GM23338 (cell line): ENCODE measurements at regions not wholly inside any gene's neighbourhood (a gene's known extent, or its start where the extent isn't known, plus 50 kb on each side); places are given as distances from the start of the nearest gene placed in this dataset.

Source experiments
- ATAC-seq: fragments of 200-7000 bp; cut with Tn5 transposase; 3 replicates; pipeline ENCODE4 v1.9.1; 2020
- DNase-seq: peaks from one replicate; pipeline ENCODE4 v3.0.0-alpha.2; 2015; ENCODE audit warnings: low spot score
- H2AFZ ChIP-seq: fragments of 200-600 bp; sonication (generic); 2 replicates; pipeline ENCODE4 v1.8.0; 2016; ENCODE audit warnings: antibody characterized with exemption, mild to moderate bottlenecking, moderate library complexity
- H3F3A ChIP-seq: fragments of 200-600 bp; sonication (generic); replicated peaks from 2 replicates; pipeline ENCODE4 v1.8.0; 2017; ENCODE audit warnings: antibody characterized with exemption, mixed run types, low read depth
- H3K27ac ChIP-seq: fragments of 200-600 bp; sonication (generic); 2 replicates; pipeline ENCODE4 v1.6.1; 2016; ENCODE audit warnings: low read depth
- H3K27me3 ChIP-seq: fragments of 200-600 bp; sonication (generic); 2 replicates; pipeline ENCODE4 v1.8.0; 2016; ENCODE audit warnings: mild to moderate bottlenecking, mixed run types, moderate library complexity; ENCODE audit not compliant: insufficient read depth
- H3K36me3 ChIP-seq: fragments of 200-600 bp; sonication (generic); 2 replicates; pipeline ENCODE4 v1.8.0; 2016; ENCODE audit warnings: mild to moderate bottlenecking; ENCODE audit not compliant: insufficient read depth
- H3K4me1 ChIP-seq: fragments of 200-600 bp; sonication (generic); 2 replicates; pipeline ENCODE4 v1.8.0; 2016; ENCODE audit warnings: mild to moderate bottlenecking, moderate library complexity; ENCODE audit not compliant: insufficient read depth
- H3K4me2 ChIP-seq: fragments of 200-600 bp; sonication (generic); 2 replicates; pipeline ENCODE4 v1.7.1; 2017; ENCODE audit warnings: mixed run types
- H3K4me3 ChIP-seq: fragments of 200-600 bp; sonication (generic); 2 replicates; pipeline ENCODE4 v1.6.1; 2016; ENCODE audit warnings: mixed run types
- H3K79me2 ChIP-seq: fragments of 200-600 bp; sonication (generic); replicated peaks from 2 replicates; pipeline ENCODE4 v1.8.0; 2017; ENCODE audit warnings: mild to moderate bottlenecking; ENCODE audit not compliant: insufficient read depth
- H3K9me2 ChIP-seq: fragments of 200-600 bp; sonication (generic); 2 replicates; pipeline ENCODE4 v1.8.0; 2017; ENCODE audit not compliant: insufficient read depth
- H4K20me1 ChIP-seq: fragments of 200-600 bp; sonication (generic); replicated peaks from 2 replicates; pipeline ENCODE4 v1.8.0; 2017; ENCODE audit warnings: mild to moderate bottlenecking; ENCODE audit not compliant: insufficient read depth
- H3K27ac Mint-ChIP-seq: 2 replicates; pipeline ENCODE4 v1.8.0; 2020; ENCODE audit warnings: inconsistent platforms, mild to moderate bottlenecking, moderate library complexity, mixed read lengths
- H3K27me3 Mint-ChIP-seq: 3 replicates; pipeline ENCODE4 v1.8.0; 2022; ENCODE audit warnings: low read depth, mild to moderate bottlenecking, moderate library complexity, mixed read lengths, inconsistent platforms; ENCODE audit not compliant: insufficient read depth, poor library complexity
- H3K36me3 Mint-ChIP-seq: 3 replicates; pipeline ENCODE4 v1.8.0; 2021; ENCODE audit warnings: low read depth, mild to moderate bottlenecking, inconsistent platforms, moderate library complexity, mixed read lengths
- H3K4me1 Mint-ChIP-seq: 3 replicates; pipeline ENCODE4 v1.8.0; 2020; ENCODE audit warnings: mild to moderate bottlenecking, inconsistent platforms, mixed read lengths
- H3K4me3 Mint-ChIP-seq: 3 replicates; pipeline ENCODE4 v1.8.0; 2021; ENCODE audit warnings: moderate library complexity, mild to moderate bottlenecking, inconsistent platforms, mixed read lengths
- H3K9me3 Mint-ChIP-seq: 3 replicates; pipeline ENCODE4 v1.8.0; 2020; ENCODE audit warnings: moderate library complexity, mild to moderate bottlenecking, inconsistent platforms, mixed read lengths
- CTCF ChIP-seq, 2 experiments: fragments of 200-600 bp in 1 of 2; sonication (generic) in 1 of 2; conservative IDR thresholded peaks; 2 replicates each; pipeline versions ENCODE4 v1.5.1 to v1.6.1; 2016 to 2017; ENCODE audit warnings: antibody characterized with exemption in 2 of 2, low read depth in 2 of 2, mild to moderate bottlenecking in 2 of 2, moderate library complexity in 1 of 2
- ETS1 ChIP-seq: IDR thresholded peaks from 2 replicates; pipeline ENCODE4 v1.6.1; 2016; ENCODE audit warnings: antibody characterized with exemption
- JUNB ChIP-seq: IDR thresholded peaks from one replicate; pipeline ENCODE4 v1.6.1; 2016; ENCODE audit warnings: antibody characterized with exemption; ENCODE audit not compliant: unreplicated experiment
- NANOG ChIP-seq: IDR thresholded peaks from 2 replicates; pipeline ENCODE4 v1.6.1; 2016; ENCODE audit warnings: antibody characterized with exemption, borderline replicate concordance
- REST ChIP-seq: IDR thresholded peaks from one replicate; pipeline ENCODE4 v1.6.1; 2018; ENCODE audit warnings: antibody characterized with exemption; ENCODE audit not compliant: unreplicated experiment
- ZNF114 ChIP-seq: fragments of 250-450 bp; sonication (Bioruptor Pico); IDR thresholded peaks from 2 replicates; pipeline ENCODE4 v1.5.0; 2020; ENCODE audit warnings: mild to moderate bottlenecking, moderate library complexity
- ZNF462 ChIP-seq: fragments of 250-450 bp; sonication (Bioruptor Pico); IDR thresholded peaks from 2 replicates; pipeline ENCODE4 v1.5.0; 2020; ENCODE audit warnings: mild to moderate bottlenecking, moderate library complexity

GRCh38 chr1:87450136-87450535, 121.5 kb downstream of the LMO4 start:
- Histone ChIP-seq H3K27ac (no peak overlapping the region), H3K4me3 (no peak overlapping the region), H3K9me2 (peaks cover 3% of the 10 kb centered on the region; the same call in 1 of the 2 replicates), H3K4me2 (no peak overlapping the region), H2AFZ (no peak overlapping the region), H3K4me1 (peaks cover 24% of the 10 kb centered on the region), H3K36me3 (peaks cover 6% of the 10 kb centered on the region; the same call in 1 of the 2 replicates), H4K20me1 (no peaks in the 10 kb centered on the region), H3K27me3 (no peaks in the 10 kb centered on the region), H3K79me2 (no peaks in the 10 kb centered on the region), H3F3A (no peaks in the 10 kb centered on the region)
- no peaks in the 10 kb centered on the region for H3K27me3 Mint-ChIP-seq
- H3K9me3 Mint-ChIP-seq: peaks cover 18% of the 10 kb centered on the region
- DNase-seq: no peak
- TF ChIP-seq CTCF (conservative IDR thresholded peaks at IDR 0.05; ENCODE audit: low read depth in 2 of 2): no peak
- no peak for TF ChIP-seq REST
- TF ChIP-seq NANOG: no peak
- TF ChIP-seq ETS1: no peak
- TF ChIP-seq JUNB: no peak
- no peak for TF ChIP-seq ZNF462
- no peak for TF ChIP-seq ZNF114
- peaks cover 22% of the 10 kb centered on the region for H3K36me3 Mint-ChIP-seq
- H3K27ac Mint-ChIP-seq: no peak overlapping the region
- no peak for ATAC-seq
- H3K4me1 Mint-ChIP-seq: peaks cover 19% of the 10 kb centered on the region
- H3K4me3 Mint-ChIP-seq: no peak overlapping the region
